ENCODE measurements at regions not wholly inside any gene's neighbourhood (a gene's known extent, or its start where the extent isn't known, plus 50 kb on each side); places are given as distances from the start of the nearest gene placed in this dataset.

GRCh38 chr5:31135542-31135941, 57.9 kb upstream of the CDH6 start:
- Histone ChIP-seq H4K8ac (ENCODE audit: extremely low read depth, insufficient read depth, low read length) (no peak overlapping the region), H3K27ac (ENCODE audit: low read depth, low read length) (no peak overlapping the region), H3K56ac (replicated peaks; ENCODE audit: insufficient read length, low read depth, low read length) (no peak overlapping the region), H3K27me3 (replicated peaks in 1 of 4; ENCODE audit: control insufficient read depth in 3 of 4, extremely low read depth in 1 of 4, insufficient read depth in 3 of 4, low read length in 3 of 4) (no peaks in the 10 kb centered on the region), H2BK12ac (ENCODE audit: low read depth, low read length) (no peak overlapping the region), H3K36me3 (ENCODE audit: control insufficient read depth in 2 of 4, insufficient read depth in 4 of 4, low read length in 3 of 4) (no peaks in the 10 kb centered on the region), H2BK20ac (ENCODE audit: low read length) (0 out of 2 replicates have a peak overlapping the region, but pooled peaks have one; percentile 8), H3K4ac (replicated peaks; ENCODE audit: insufficient read length, low read depth, low read length) (no peak overlapping the region), H3K4me1 (replicated peaks in 1 of 4; ENCODE audit: control insufficient read depth in 3 of 4, insufficient read depth in 4 of 4, low read length in 3 of 4) (no peaks in the 10 kb centered on the region), H3K79me1 (ENCODE audit: low read depth, low read length) (no peaks in the 10 kb centered on the region), H3K18ac (ENCODE audit: extremely low read depth, low read length) (no peak overlapping the region), H2BK120ac (replicated peaks; ENCODE audit: low read depth, low read length) (no peak overlapping the region), H3K4me2 (ENCODE audit: insufficient read depth in 1 of 2, low read depth in 2 of 2, low read length in 2 of 2) (no peak overlapping the region), H2AK5ac (ENCODE audit: low read depth, low read length) (no peak overlapping the region), H4K91ac (replicated peaks; ENCODE audit: insufficient read length, low read length) (no peak overlapping the region), H2BK15ac (ENCODE audit: low read length) (no peak overlapping the region), H3K23me2 (ENCODE audit: low read depth, low read length) (no peaks in the 10 kb centered on the region), H3K4me3 (ENCODE audit: extremely low read depth in 1 of 4, insufficient read depth in 2 of 4, low read depth in 3 of 4, low read length in 4 of 4) (no peak overlapping the region), H3K23ac (ENCODE audit: insufficient read length) (no peak overlapping the region), H3K9ac (replicated peaks in 1 of 4; ENCODE audit: extremely low read depth in 1 of 4, low read depth in 3 of 4, low read length in 3 of 4) (no peak overlapping the region), H4K20me1 (replicated peaks in 1 of 2; ENCODE audit: control insufficient read depth in 1 of 2, insufficient read depth in 2 of 2, low read length in 2 of 2) (no peaks in the 10 kb centered on the region), H3K14ac (ENCODE audit: insufficient read length) (no peak overlapping the region), H3K79me2 (ENCODE audit: control insufficient read depth in 1 of 2, insufficient read depth in 2 of 2, low read length in 2 of 2) (no peaks in the 10 kb centered on the region), H2BK5ac (ENCODE audit: low read depth, low read length) (no peak overlapping the region), H3K9me3 (ENCODE audit: insufficient read depth in 2 of 2, low read depth in 1 of 2, low read length in 1 of 2) (no peaks in the 10 kb centered on the region), H4K5ac (ENCODE audit: insufficient read length, low read depth, low read length) (no peak overlapping the region), H2AFZ (ENCODE audit: low read length) (no peak overlapping the region)
- CTCF ChIA-PET (ENCODE audit: partially characterized antibody): interaction anchor here (0.6 kb wide), 1 partner anchor 734 kb away, joined by 3 read pairs; no protein-coding TSS in a partner anchor
- WGBS, 2 experiments (ENCODE audit: extremely low coverage in 1 of 2, insufficient coverage in 1 of 2, insufficient read length in 1 of 2, insufficient replicate concordance in 2 of 2, low coverage in 1 of 2, low lambda C conversion rate in 2 of 2, missing lambda C conversion rate in 1 of 2): 92% methylated on average over 5 of the region's 5 CpGs; no CpG with 5 or more reads in 1 of the 2 experiments
- FAIRE-seq (no peak), DNase-seq (ENCODE audit: low read depth in 1 of 2, low spot score in 2 of 2) (no peak)
- TF ChIP-seq ATF3 (IDR thresholded peaks at IDR 0.05; ENCODE audit: insufficient read depth, low read depth, low read length): no peak
- no peak for TF ChIP-seq GABPA (IDR thresholded peaks at IDR 0.05; ENCODE audit: borderline replicate concordance, insufficient read depth, low read length)
- TF ChIP-seq ASH2L (IDR thresholded peaks at IDR 0.05; ENCODE audit: low read length): no peak
- POLR2A ChIA-PET (ENCODE audit: partially characterized antibody): no interaction called here

Measured in H1 (cell line).